ENCODE measurements at regions not wholly inside any gene's neighbourhood (a gene's known extent, or its start where the extent isn't known, plus 50 kb on each side); places are given as distances from the start of the nearest gene placed in this dataset.

DNA sequence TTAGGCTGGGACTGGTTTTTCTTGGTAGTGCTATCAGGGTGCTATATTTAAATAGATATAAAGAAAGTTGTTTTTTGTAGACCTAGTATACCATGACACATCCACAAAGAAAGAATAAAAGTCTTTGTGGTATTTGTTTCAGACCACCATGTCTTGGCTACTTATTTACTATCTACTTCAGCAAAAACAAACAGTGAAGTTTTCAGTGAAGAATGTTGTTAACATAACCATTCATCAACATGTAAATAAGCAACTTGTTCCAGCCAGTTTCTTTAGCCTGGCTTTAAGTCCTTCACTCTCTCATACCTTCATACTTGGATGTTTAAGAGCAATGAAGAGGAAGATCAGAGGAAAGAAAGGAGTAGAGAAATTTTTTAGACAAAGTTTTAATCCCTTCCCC lies 624.1 kb downstream of the CD109 start:
- Histone ChIP-seq H3K9ac (ENCODE audit: low read length) (no peak overlapping the region), H3K36me3 (ENCODE audit: low read depth, low read length) (no peaks in the 10 kb centered on the region), H2AFZ (ENCODE audit: low read length) (no peak overlapping the region), H4K20me1 (ENCODE audit: low read length) (no peaks in the 10 kb centered on the region), H3K4me3 (ENCODE audit: low read length) (no peak overlapping the region), H3K27ac (ENCODE audit: low read length) (no peak overlapping the region), H3K4me2 (ENCODE audit: low read length) (no peak overlapping the region), H3F3A (ENCODE audit: low read length, unreplicated experiment) (no peaks in the 10 kb centered on the region), H3K4me1 (ENCODE audit: insufficient read depth, low read length) (no peaks in the 10 kb centered on the region), H3K9me2 (replicated peaks; ENCODE audit: low read length) (no peaks in the 10 kb centered on the region), H3K9me3 (ENCODE audit: low read length) (no peaks in the 10 kb centered on the region), H3K27me3 (ENCODE audit: low read length) (no peaks in the 10 kb centered on the region), H3K79me2 (ENCODE audit: low read length) (no peaks in the 10 kb centered on the region)
- DNase-seq: peak; percentile 2
- CTCF ChIA-PET: no interaction called here
- no TSS peak for BruUV-seq (replicated peaks)
- intact Hi-C loops (cut with micrococcal nuclease): no loop called here
- ATAC-seq: no peak
- TF ChIP-seq, protein P1, sequence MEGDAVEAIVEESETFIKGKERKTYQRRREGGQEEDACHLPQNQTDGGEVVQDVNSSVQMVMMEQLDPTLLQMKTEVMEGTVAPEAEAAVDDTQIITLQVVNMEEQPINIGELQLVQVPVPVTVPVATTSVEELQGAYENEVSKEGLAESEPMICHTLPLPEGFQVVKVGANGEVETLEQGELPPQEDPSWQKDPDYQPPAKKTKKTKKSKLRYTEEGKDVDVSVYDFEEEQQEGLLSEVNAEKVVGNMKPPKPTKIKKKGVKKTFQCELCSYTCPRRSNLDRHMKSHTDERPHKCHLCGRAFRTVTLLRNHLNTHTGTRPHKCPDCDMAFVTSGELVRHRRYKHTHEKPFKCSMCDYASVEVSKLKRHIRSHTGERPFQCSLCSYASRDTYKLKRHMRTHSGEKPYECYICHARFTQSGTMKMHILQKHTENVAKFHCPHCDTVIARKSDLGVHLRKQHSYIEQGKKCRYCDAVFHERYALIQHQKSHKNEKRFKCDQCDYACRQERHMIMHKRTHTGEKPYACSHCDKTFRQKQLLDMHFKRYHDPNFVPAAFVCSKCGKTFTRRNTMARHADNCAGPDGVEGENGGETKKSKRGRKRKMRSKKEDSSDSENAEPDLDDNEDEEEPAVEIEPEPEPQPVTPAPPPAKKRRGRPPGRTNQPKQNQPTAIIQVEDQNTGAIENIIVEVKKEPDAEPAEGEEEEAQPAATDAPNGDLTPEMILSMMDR (conservative IDR thresholded peaks at IDR 0.05; ENCODE audit: low read depth, low read length): no peak
- TF ChIP-seq EZH2 (IDR thresholded peaks at IDR 0.05; ENCODE audit: low read length, unreplicated experiment) (no peak), EZH2phosphoT487 (IDR thresholded peaks at IDR 0.05; ENCODE audit: borderline replicate concordance, low read length) (no peak)
- POLR2A ChIA-PET (ENCODE audit: unreplicated experiment): no interaction called here

DNA sequence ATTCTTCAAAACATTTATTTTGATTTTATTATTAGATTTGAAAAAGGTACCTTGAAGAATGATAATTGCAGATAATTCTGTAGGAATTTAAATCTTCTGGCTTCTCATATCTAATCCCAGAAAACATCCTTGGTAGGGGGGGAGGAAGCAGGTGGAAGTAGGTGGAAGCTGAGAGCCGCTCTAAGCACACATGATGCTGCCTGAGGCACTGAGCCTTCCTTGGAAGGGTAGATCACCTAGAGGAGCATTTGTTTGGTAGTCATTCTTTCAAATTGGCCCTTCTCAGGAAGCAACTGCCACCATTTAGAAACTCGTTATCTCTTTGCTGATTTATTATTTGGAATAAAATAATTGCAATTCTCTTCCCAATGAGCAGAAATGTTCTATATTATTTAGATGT lies 623.3 kb downstream of the CD109 start:
- Histone ChIP-seq H3K27me3 (ENCODE audit: low read length) (no peaks in the 10 kb centered on the region), H4K20me1 (ENCODE audit: low read length) (no peaks in the 10 kb centered on the region), H2AFZ (ENCODE audit: low read length) (no peak overlapping the region), H3K9me3 (ENCODE audit: low read length) (no peaks in the 10 kb centered on the region), H3K27ac (ENCODE audit: low read length) (no peak overlapping the region), H3K36me3 (ENCODE audit: low read depth, low read length) (no peaks in the 10 kb centered on the region), H3K9ac (ENCODE audit: low read length) (no peak overlapping the region), H3K9me2 (replicated peaks; ENCODE audit: low read length) (no peaks in the 10 kb centered on the region), H3K4me3 (ENCODE audit: low read length) (no peak overlapping the region), H3K79me2 (ENCODE audit: low read length) (no peaks in the 10 kb centered on the region), H3K4me1 (ENCODE audit: insufficient read depth, low read length) (no peaks in the 10 kb centered on the region), H3K4me2 (ENCODE audit: low read length) (no peak overlapping the region), H3F3A (ENCODE audit: low read length, unreplicated experiment) (no peaks in the 10 kb centered on the region)
- no peak for DNase-seq
- CTCF ChIA-PET: no interaction called here
- BruUV-seq (replicated peaks): no TSS peak
- POLR2A ChIA-PET (ENCODE audit: unreplicated experiment): no interaction called here
- ATAC-seq: no peak
- intact Hi-C loops (cut with micrococcal nuclease): no loop called here
- TF ChIP-seq, protein P1 (conservative IDR thresholded peaks at IDR 0.05; ENCODE audit: low read depth, low read length): no peak
- TF ChIP-seq EZH2phosphoT487 (IDR thresholded peaks at IDR 0.05; ENCODE audit: borderline replicate concordance, low read length) (no peak), EZH2 (IDR thresholded peaks at IDR 0.05; ENCODE audit: low read length, unreplicated experiment) (no peak)

DNA sequence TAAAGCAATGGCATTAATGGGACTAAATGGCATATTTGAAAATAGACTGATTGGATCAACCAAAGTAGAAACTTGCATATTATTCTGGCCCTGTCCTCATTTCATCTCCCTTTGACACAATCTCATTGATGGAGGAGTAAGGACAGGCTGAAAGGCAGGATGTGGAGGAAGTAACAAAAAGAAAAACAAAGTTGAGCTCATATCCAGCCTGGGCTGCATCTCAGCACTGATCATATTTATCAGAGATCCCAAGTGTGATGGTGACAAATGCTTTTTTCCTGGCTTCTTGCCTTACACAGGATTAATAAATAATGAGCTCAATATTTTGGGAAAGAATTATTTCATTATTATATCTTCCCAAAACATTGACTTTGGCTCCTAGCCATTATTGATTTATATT lies 622.7 kb downstream of the CD109 start:
- DNase-seq: no peak
- no peaks in the 10 kb centered on the region for H3K9me2 ChIP-seq (replicated peaks; ENCODE audit: low read length)
- CTCF ChIA-PET: no interaction called here
- BruUV-seq (replicated peaks): no TSS peak
- H4K20me1 ChIP-seq (ENCODE audit: low read length): no peaks in the 10 kb centered on the region
- POLR2A ChIA-PET (ENCODE audit: unreplicated experiment): no interaction called here
- no peak overlapping the region for H2AFZ ChIP-seq (ENCODE audit: low read length)
- no peaks in the 10 kb centered on the region for H3F3A ChIP-seq (ENCODE audit: low read length, unreplicated experiment)
- no peaks in the 10 kb centered on the region for H3K4me1 ChIP-seq (ENCODE audit: insufficient read depth, low read length)
- H3K4me2 ChIP-seq (ENCODE audit: low read length): no peak overlapping the region
- H3K79me2 ChIP-seq (ENCODE audit: low read length): no peaks in the 10 kb centered on the region
- no peak overlapping the region for H3K4me3 ChIP-seq (ENCODE audit: low read length)
- H3K36me3 ChIP-seq (ENCODE audit: low read depth, low read length): no peaks in the 10 kb centered on the region
- TF ChIP-seq EZH2 (IDR thresholded peaks at IDR 0.05; ENCODE audit: low read length, unreplicated experiment) (no peak), EZH2phosphoT487 (IDR thresholded peaks at IDR 0.05; ENCODE audit: borderline replicate concordance, low read length) (no peak)
- TF ChIP-seq, protein P1 (conservative IDR thresholded peaks at IDR 0.05; ENCODE audit: low read depth, low read length): no peak
- no peak overlapping the region for H3K27ac ChIP-seq (ENCODE audit: low read length)
- no peak overlapping the region for H3K9ac ChIP-seq (ENCODE audit: low read length)
- no peak for ATAC-seq
- H3K9me3 ChIP-seq (ENCODE audit: low read length): no peaks in the 10 kb centered on the region
- intact Hi-C loops (cut with micrococcal nuclease): no loop called here
- H3K27me3 ChIP-seq (ENCODE audit: low read length): no peaks in the 10 kb centered on the region
